ENCODE measurements at regions not wholly inside any gene's neighbourhood (a gene's known extent, or its start where the extent isn't known, plus 50 kb on each side); places are given as distances from the start of the nearest gene placed in this dataset.
"Not testable (repeated sequence)": the region's sequence is repeated elsewhere in the genome, so short reads cannot be mapped to it uniquely, and the experiment has no call there.

DNA sequence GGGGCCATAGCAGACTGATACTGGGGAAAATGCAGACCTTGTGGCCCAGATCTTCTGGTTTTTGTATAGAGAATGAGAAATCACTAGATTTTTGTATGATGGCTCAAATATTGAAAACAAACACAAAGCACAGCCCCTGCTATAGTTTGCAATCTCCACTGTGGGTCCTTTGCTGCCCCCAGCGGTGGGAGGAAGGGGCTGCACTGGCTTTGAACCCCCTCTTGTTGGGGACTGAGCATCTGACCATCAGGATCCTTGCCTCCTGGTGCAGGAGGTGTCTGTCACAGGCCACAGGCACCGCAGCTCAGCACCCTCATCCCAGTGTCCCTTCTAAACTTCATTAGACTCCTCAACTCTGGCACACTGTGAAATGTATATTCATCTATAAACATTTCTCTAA, 252.3 kb downstream of the BCL2L11 start:
- not testable (repeated sequence) for DNase-seq

DNA sequence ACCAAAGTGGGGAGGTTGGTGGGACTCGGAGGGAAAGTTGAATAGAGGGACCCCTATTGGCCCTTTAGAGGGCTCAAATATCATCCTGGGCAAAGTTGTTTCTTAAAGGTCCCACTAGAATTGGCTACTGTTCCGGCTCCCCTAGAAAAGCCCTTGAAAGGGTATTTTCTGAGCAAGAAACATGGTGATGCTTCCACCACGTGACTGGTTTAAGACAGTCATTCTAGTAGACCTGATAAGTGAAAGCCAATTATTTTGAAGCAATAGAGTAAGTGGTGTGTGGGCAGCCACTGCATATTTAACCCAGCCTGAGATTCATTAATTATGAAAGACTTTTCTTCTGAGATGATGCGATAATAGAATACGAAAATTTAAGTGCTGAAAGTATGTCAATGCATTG, 253.3 kb downstream of the BCL2L11 start:
- DNase-seq = not testable (repeated sequence)

DNA sequence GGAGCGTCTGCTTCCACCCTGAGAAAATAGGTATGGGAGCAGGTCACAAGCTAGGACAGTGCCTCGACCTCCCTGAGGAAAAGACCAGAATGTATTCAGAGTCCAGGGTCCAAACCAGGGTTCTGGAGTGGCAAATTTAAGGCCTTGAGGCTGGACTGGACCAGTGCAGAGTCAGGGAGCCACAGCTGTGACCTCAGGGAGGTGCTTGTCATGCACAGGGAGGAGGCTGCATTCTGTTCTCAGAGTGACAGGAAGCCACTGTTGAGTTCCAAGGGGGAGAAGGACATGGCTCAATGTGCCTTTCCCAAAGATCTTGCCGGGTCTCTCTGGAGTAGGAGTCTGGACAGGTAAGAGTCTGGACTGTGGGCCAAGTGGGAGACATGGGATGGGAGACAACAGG, 254.0 kb downstream of the BCL2L11 start:
- DNase-seq = not testable (repeated sequence)

DNA sequence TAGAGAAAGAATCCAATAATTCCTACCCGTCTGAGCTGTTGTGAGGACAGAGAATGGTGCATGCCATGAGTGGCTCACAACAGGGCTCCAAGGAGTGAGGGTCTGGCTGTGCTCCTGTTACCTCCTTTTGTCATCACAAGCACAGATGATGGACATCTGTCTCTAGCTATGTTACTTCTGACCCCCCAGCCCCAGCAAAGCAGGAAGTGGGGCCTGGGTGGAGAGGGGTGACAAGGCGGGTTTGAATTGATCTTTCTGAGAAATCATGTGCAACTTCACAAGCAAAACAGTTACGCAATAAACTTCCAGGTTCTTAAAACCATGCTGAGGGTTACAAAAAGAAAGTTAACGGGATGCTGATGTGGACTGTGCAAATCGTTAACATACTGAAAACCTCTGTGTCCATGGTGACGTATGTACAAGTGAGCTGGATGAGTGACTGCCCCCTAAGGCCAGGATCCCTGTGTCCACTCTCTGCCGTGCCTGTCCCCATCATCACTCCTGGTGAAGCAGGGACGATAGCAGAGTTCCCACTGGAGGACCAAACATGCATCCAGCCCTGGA, 254.7 kb downstream of the BCL2L11 start:
- DNase-seq = not testable (repeated sequence)

DNA sequence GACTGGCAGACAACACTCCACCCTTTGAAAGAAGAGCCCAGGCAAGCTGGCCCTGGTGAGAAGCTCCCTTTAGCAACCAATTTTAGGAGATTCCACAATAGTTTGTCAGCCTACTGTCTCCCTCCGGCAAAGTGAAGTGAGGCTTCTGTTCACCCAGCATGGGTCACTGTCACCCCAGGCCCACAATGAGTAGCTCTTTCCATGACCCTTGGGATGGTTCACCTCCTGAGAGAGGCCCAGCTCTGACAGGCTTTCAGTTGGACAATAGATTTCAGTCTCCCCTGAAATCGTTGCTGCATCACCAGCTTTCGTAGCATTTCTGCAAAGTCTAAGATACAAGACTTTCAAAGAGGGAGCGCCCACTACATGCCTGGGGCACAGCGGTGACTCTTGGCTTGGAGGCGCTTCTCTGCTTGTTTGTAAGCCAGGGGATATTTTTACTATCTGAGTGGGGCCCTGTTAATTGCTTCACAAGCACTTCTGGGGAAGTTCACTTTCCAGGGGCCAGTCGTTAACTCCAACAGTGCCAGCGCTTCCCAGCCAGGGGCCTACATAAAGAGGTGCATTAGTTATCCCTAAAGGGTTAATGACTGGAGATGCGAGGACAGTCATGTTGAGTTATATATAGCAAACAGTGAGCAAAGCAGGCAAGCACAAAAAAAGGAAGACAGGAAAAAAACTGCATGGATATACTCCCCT, 255.7 kb downstream of the BCL2L11 start:
- not testable (repeated sequence) for DNase-seq

DNA sequence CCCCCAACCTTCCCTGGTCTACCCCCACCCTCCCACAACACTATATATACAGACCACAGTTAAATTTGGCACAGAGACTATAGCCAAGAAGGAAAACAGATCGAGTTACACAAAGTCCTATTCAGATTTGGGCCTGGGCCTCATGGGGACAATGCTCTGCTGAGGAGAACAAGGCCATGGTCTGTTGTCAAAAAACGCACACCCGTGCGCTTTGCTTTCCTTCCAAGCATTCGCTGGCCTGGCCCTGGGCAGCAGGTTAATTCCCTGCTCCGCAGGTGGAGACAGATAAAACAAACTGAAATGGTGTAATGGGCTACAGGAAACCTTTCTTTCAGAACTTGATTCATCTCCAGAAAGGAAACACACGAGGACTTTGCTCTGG, 256.2 kb downstream of the BCL2L11 start:
- not testable (repeated sequence) for DNase-seq

DNA sequence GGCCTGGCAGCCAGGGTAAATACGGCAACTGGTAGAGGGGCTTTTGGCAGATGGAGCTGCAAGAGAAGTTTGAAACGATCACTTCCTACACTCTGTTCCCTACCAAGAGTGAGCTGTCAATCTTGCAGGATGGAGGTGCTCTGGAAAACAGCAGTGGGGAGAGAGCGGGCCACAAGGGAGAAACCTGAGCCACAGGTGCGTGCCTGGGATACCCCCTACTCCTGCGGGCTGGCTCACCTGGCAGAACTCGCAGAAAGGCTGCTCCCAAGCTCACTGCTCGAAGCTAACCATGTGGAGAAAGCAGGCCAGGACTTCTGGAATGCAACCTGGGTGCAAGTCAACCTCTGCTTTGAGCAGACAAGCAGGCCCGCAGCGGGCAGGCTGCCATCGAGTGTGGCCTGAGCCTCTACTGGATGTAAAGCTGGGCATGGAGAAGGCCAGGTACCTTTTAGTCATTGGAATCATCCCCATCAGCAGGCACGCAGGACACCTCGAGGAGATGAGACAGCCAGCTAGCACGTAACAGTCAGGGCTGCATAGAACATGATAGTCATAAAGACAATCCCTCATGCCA, 256.8 kb downstream of the BCL2L11 start:
- not testable (repeated sequence) for DNase-seq

DNA sequence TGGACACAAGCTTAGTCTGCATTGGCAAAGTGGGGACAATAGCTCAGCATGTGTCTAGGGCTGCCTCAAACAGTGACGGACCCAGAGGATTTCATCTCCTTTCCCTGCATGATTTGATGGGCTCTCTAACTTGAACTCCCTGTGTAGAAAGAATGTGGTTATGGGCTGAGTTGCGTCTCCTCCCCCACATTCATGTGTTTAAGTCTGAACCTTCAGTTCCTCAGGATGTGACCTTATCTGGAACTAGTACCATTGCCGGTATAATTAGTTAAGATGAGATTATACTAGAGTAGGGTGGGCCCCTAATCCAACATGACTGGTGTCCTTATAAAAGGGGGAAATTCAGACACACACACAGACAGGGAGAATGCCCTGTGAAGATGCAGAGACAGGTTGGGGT, 257.6 kb downstream of the BCL2L11 start:
- DNase-seq = not testable (repeated sequence)

DNA sequence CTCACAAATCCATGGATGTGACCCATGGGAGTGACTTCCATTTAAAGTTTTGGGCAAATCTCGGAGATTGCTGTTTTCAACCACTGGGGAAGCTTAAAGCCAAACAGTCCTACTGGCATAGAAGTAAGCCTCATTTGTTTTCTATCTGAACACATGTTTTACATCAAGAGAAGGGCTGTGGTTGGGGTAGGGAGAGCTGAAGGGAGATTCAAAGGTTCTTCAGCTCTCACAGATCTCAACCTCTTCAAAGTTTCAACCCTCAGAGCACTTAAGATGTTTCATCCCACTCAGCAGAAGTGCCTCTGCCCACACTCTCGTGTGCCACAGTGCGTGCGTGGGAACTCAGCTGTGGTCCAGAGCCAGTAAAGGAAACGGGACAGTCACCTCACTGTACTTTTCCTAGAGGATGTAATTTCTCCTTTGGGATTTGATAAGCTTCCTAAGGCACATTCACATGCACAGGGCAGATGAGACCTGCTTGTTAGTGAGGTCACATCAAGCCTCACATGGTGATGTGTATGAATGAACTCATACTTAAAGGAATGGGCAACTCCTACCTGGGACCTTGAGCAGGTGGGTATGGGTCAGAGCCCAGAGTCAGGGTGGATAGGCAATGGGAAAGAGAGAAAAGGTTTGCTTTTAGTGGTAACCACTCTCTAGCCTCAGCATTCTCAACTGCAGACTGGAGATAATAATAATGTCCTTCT, 260.2 kb downstream of the BCL2L11 start:
- DNase-seq = not testable (repeated sequence)

DNA sequence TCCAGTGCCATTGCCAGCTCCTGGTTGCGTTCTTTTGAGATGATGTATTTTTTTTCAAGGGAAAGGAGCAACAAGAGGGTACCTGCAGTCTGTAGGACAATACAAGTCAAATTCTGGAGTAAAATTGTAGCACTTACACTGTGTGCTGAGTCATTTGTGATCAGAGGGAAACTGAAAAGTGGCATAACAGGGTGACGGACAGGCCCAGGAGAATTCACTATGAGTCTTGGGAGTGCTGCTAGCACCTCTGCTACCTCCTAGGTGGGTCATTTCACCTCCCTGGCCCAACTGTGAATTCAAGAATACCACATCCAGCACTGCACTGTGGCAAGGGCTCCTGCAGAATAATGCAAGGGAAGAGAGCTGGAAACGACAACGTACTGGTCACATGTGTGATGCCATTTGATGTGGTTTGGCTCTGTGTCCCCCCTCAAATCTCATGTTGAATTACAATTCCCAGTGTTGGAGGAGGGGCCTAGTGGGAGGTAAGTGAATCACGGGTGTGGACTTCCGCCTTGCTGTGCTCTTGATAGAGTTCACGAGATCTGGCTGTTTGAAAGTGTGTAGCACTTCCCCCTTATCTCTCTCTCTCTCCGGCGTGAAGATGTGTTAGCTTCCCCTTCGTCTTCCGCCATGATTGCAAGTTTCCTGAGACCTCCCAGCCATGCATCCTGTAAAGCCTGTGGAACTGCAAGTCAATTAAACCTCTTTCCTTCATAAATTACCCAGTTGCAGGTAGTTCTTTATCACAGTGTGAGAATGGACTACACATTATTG, 261.0 kb downstream of the BCL2L11 start:
- DNase-seq = not testable (repeated sequence)

DNA sequence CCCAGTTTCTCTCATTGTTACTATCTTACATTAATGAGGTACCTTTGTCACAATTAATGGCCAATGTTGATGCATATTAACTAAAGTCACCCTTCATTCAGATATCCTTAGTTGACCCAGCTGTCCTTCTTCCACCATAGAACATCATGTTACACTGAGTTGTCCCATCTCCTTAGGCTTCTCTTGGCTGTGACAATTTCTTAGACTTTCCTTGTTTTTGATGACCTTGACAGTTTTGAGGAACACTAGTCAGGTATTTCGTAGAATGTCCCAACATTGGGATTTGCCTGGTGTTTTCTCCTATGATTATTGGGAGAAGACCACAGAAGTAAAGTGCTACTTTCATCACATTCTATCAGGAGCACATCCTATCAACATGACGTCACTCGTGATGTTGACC, 261.8 kb downstream of the BCL2L11 start:
- not testable (repeated sequence) for DNase-seq

DNA sequence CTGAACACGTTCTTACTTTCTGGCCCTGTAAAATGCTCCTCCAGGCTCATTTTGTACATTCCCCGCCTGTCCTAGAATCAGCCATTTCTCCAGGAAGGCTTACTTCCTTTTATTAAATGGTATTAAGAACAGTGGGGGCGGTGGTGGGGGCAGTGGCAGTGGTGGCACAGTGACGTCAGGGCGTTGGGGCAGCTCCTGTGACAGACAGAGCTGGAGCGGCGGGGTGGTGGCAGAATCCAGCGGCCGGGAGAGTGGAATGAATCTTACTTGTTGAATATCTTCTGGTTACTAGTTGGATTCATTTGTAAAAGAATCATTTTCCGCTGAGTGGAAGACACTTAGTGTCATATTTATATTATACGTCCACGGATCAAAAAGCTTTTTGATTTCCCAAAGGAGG, 262.6 kb downstream of the BCL2L11 start:
- not testable (repeated sequence) for DNase-seq

DNA sequence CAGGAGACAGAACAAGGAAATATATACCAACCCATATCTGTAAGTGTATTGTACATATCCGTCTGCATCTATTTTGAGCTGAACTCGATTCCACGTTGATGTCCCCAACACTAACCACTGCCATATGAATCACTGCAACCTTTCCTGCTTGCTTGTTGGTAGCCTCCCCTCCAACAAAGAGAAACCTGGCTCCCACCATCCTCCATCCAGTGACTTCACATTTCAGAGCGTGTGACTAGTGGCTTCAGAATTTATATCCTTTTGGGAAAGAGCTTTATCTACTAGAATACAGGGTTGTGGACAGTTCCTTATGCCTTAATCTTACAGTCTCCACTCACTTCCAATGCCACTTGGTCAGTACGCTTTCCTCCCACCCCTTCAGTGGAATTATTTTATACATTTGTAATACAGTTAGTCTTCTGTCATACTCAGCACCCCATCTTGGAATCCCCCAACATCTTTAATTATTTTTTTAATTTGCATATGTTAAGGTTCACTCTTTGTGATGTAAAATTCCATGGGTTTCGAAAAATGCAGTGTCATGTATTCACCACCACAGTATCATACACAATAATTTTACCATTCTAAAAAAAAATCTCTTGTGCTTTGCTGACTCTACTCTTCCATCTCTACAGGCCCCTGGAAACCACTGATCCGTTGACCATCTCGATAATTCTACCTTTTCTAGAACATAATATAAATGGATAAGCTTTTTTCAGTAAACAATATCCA, 264.7 kb downstream of the BCL2L11 start:
- not testable (repeated sequence) for DNase-seq

DNA sequence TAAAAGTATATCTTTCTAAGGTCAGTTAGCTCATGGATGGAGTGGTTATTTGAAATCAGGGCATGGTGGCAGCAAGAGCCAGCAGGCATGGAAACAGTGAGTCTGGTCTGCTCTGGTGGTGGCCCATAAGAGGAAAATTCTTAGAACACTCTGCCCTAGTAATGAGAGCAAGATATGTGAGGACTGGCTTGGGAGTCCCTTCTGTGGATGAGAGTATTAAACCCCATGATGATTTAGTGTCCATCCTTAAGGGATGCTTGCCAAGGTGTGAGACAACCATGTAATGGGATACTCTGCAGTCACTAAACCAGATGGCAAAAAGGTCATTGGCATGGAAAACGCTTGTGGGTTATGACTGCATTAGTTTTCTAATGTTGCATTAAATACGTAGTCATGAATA, 269.9 kb downstream of the BCL2L11 start:
- DNase-seq = not testable (repeated sequence)

DNA sequence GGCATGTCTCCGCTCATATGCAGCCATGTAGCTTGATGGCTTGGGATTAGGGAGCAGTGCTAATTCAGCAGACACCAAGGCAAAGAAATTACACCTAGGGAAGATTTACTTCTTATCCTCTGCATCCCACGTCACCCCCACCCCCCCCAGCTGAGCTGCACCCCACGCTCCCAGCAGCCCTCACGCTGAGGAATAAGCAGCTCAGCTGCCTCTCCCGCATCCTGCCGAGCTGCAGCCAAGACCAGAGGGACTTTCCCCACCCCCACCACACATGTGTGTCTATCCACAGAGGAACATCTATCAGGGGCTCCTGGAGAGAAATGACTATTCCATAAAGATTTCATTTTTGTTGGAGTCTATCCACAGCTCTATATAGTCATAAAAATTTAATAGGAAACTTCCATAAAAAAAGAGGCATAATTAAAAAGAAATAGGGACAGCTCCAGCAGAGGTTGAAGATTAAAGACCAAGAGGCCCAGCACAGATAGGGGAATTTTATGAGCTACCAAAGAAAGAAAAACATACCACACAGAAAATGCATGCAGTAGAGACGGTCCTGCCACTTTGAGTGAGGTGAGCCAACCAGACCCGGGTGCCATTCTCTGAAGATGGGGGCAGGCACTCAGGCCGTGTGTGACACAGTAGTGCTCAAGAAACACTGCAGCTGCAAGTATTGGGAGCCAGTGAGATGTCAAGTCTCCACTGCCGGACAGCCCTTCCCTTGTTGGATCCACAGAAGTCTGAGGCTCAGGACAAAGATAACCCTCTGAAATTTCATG, 274.8 kb downstream of the BCL2L11 start:
- DNase-seq = not testable (repeated sequence)

DNA sequence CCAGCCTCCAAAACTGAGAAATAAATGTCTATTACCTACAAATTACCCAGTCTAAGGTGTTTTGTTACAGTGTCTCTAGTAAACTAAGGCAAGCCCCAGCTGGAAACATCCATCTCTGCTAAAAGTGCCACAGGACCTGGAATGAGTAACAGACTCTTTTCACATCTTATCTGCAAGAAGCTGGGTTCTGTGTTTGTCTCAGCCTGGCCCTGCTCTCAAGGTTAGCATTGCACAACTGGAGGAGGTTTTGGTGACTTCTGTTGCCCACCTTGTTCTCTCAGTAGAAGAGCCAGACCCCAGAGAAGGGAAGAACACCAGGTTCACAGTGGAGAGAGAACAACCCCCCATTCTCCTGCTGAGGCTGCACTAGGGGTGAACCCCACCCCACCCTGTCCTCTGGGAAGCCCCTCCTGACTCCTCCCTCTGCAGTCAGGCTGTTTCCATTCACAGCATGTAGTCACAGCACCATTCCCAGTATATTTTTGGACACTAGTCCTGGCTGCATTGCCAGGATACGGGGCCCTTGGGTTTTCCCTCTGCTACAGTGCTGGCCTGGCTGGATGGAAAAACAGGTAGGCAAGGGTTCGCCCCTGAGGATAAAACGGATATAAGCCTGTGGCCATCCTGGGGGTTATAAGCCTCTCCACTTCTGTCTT, 280.0 kb downstream of the BCL2L11 start:
- DNase-seq = not testable (repeated sequence)

DNA sequence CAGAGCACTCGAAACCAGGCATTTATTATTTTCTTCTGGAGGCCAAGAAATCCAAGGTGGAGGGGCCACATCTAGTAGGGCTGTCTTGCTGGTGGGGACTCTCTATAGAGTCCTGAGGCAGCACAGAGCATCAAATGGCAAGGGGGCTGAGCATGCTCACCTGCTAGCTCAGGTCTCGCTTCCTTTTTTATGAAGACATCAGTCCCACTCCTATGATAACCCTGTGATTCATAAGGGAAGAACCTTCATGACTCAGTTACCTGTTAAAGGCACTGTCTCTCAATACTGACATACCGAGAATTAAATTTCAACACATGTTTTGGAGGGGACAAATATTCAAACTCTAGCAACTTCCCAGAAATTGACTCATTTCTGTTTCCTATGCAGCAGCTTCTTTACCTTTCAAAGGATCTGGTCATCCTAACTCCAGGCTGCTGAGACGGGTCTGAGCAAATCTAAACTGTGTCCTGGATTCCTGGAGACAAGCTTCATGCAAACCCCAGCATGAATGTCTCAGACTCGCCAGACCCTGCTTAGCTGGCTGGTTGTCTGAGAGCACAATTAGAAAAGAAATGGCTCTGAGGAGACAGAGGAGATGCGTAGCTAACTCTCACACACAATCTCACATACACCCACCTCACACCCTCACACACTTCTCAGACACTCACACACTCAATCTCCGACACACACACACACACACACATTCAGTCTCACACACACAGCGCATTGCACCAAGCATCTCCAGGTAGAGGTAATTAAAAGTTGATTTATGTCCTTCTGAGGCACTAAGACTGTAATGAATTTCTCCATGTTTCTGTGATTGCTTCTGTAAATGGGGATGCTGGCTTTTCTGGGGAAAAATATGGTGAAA, 280.8 kb downstream of the BCL2L11 start:
- not testable (repeated sequence) for DNase-seq

DNA sequence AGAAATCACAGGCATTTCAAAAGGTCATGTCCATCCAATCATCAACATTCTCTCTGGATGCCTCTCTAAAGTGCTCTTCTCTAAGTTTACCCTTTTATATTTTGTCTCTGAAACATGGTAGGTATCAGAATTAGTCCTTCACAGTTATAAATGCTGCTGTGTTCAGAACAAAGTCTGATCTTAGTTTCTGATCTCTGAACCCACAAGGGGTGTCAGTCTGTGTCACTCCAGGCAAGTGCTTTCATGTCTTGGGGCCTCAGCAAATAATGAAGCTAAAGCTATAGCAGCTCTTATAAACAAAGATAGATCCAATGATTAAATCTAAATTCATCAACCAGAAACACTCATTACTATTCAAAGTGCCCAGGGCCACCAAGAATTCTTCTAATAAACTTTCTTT, 281.7 kb downstream of the BCL2L11 start:
- DNase-seq = not testable (repeated sequence)

DNA sequence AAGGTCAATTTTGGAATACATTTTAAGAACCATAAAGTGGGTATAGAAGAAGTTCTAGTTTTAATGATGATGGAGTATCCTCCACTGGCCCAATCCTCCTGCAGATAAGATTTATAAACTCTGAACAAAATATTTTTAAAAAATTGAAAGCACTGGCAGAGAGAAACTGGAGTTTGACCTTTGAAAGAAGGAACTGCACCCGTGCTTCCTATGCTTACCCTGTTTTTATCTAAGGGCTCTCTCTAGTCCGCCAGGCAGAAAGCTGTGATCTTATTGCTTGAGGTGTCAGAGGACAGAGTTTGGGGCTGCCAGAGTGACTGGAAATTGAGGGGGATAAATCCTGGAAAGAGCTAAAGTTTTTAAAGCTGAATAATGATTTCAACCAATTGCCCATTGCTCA, 282.6 kb downstream of the BCL2L11 start:
- not testable (repeated sequence) for DNase-seq

DNA sequence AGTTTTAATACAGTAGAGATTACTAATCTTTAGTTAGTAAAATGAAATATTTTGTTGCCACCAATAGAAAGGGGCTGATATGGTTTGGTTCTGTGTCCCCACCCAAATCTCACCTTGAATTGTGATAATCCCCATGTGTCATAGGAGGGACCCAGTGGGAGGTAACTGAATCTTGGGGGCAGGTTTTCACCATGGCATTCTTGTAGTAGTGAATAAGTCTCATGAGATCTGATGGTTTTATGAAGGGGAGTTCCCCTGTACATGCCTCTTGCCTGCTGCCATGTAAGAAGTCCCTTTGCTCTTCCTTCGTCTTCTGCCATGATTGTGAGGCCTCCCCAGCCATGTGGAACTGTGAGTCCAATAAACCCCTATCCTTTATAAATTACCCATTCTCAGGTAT, 285.9 kb downstream of the BCL2L11 start:
- not testable (repeated sequence) for DNase-seq
